NCI-H1105 treated with DMSO at 0.1 percent for 48 hours (cell line): ENCODE measurements at regions not wholly inside any gene's neighbourhood (a gene's known extent, or its start where the extent isn't known, plus 50 kb on each side); places are given as distances from the start of the nearest gene placed in this dataset.
A peak's percentile ranks its signal among the peaks of the same experiment; 100 is the strongest.

Experiments used
- DNase-seq: peaks from one replicate; lab custom pipeline; 2025; lab: John Stamatoyannopoulos, UW

DNA sequence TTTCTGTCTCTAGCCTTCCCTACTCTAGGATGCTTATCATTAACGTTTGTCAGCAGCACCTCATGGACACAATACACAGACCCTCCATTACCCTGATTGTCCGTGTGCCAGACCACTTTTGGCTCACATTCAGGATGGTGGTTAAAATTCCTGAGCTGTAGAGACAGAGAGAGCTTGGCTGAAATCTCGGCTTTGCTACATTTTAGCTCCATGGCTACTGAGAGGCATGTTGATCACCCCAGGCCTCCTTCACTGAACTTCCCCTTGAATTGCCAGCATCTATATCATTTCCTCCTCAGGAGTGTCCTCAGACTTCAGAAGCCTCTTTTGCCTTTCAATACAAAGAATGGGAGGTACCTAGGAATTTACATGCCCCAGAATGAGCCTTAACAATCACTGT lies 104.7 kb upstream of the ISL1 start:
- DNase-seq = no peak

DNA sequence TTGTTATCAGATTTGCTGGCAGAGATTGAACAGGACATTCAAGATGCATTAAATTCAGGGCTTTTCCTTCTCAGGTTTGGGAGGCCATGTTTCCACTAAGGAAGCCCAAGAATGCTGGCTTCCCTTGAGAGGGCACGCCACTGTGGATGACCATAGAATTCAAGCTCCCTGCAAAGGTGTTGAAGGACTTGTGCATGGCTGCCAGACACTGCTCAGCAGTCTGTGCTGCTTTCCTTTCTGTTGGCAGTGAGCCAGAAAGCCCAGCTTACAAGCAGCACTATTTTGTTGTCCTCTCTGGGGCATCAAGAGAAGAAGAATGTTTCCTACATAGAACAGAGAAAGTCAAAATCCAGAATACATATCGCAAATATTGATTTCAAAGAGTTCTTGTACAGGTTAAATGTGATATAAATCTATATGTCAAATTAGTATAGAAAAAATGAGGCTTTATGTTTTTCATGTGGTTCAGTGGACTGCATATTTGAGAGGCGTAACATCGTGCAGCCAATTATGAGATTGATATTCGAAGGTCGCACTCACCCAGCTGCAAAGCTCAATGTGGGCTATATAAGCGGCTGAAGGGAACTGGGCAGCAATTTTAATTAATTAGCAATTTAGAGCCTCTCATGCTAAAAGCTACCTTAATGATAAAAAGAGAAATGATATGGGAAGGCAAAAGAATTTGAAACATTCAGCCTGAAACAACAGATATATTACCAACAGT lies 103.1 kb upstream of the ISL1 start:
- peak; percentile 24 for DNase-seq

DNA sequence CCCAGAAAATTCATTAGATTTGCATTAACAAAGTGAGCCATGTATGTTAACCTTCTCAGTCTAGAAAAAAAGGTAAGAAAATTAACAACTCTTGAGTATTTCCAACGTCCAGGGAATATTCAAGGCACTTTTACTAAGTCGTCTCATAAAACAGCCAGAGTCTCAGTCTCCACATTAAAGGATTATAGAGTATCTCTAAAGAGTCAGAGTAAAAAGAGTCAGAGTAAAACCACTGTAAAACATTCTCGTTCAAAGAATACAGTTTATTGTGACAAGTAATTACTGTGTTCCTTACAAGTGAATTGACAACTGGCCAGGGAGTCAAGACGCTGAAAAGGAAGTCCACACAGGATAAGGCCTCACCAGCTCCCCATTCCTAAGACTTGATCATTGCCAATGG lies 97.2 kb upstream of the ISL1 start:
- DNase-seq = no peak

DNA sequence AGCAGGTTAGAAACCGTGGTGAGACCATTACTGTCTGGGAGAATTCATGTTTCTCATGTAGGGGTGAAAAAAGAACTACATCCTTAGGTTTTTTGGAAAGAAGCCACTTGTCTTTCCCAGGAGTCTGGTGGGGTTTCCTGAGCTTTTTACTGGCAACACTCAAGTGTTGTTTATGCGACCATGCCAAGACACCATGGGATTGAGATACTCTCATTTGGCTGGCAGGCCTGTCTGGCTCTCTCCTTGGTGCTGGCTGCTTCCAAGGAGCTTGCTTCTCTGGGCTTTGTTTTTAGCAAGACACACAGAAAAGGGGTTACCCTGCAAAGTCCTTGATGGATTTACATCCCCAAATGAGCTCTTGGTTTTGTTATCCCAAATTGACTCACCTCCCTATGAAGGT lies 80.9 kb upstream of the ISL1 start:
- DNase-seq = no peak

DNA sequence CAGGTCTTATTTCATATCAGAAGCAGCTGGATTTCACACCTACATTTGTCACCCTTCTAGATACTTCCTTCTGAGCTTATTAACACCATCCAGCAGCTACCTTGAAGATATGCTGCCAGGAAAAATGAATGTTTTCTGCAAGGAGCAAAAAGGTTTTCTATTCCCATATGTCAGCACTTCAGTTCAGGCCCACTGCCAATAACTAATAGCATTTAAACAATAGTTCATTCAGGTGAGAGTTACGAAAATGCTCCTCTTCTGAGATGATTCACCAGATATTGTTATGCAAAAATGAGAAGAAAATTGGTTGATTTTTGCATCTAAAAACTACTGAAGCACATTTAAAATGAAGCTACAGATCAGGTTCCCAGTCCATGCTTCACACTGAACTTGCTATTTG lies 56.4 kb upstream of the ISL1 start:
- DNase-seq = peak; percentile 74
